ENCODE measurements at regions not wholly inside any gene's neighbourhood (a gene's known extent, or its start where the extent isn't known, plus 50 kb on each side); places are given as distances from the start of the nearest gene placed in this dataset.
"Not testable (repeated sequence)": the region's sequence is repeated elsewhere in the genome, so short reads cannot be mapped to it uniquely, and the experiment has no call there.

DNA sequence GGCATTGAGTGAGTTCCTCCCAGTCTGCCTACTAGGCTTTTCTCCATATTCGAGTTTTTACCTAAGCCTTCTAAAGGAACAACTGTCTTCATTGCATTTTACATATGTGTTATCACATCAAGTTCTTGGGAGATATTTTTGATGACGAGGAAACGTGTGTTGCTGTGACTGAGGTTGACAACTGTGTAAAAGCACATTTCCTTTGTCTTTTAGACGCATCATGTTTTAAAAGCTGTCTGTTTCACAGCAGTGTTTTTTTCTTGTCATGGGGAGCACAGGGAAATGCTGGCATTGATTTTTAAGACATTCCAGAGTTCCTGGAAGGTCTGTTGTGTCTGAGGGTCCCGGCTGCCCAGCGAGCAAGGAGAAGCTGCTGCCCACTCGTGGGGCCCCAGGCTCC is 381.8 kb downstream of the DCDC2C start:
- H3K36me3 Mint-ChIP-seq (ENCODE audit: insufficient read depth), result no peaks in the 10 kb centered on the region
- peaks cover 32% of the 10 kb centered on the region for H3K9me3 Mint-ChIP-seq
- no peak for DNase-seq (ENCODE audit: low spot score in 2 of 2)
- no peak for ATAC-seq (replicated peaks; ENCODE audit: extremely low read depth, poor library complexity, severe bottlenecking)
- H3K4me3 Mint-ChIP-seq, result no peak overlapping the region
- no peaks in the 10 kb centered on the region for H3K4me1 Mint-ChIP-seq
- H3K27ac Mint-ChIP-seq (ENCODE audit: low read depth), result no peak overlapping the region
- no peaks in the 10 kb centered on the region for H3K27me3 Mint-ChIP-seq

DNA sequence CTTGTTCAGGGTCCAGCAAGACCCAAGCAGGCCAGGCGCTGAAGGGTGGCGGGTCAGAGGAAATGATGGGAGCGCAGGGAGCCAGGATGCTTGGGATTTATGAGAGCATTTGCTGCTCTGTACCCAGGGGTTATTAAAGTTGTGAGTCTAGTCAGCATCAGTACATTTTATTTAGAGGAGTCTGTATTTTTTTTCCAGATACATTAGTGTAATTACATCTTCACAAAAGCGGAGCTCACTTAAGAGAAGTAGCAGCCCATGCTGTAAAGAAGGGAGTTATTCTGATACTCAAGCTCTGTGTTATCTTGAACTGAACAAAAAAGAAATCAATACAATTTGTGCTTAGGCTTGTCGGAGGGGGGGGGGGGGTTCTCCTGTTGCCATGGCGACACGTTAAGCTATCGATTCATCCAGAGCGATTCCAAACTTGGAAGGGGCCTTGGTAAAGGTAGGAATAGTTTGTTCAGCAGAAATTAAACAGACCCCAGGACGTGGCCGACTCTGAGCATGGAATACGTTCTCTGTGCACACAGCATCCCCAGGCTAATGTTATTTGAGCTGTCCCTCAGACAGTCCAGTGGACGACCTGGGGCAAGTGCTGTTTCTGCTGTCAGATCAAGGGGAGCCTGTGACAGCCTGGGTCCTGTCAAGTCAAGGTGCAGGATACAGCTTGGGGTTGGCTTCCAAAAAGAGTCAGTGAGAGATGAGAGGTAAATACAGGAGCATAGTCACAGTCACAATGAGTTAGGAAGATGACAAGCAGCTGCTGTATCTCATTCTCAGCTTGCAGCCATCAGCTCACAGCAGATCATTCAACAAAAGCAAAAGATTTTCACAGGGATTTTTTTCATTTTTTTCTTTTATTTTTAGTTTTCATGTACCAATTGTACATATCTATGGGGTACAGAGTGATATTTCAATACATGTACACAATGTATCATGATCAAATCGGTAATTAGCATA is 387.6 kb downstream of the DCDC2C start:
- DNase-seq (ENCODE audit: low spot score in 2 of 2) (no peak), ATAC-seq (replicated peaks; ENCODE audit: extremely low read depth, poor library complexity, severe bottlenecking) (no peak)
- Mint-ChIP-seq H3K9me3 (peaks cover 18% of the 10 kb centered on the region), H3K36me3 (ENCODE audit: insufficient read depth) (no peaks in the 10 kb centered on the region), H3K4me1 (no peaks in the 10 kb centered on the region), H3K27me3 (no peaks in the 10 kb centered on the region), H3K27ac (ENCODE audit: low read depth) (no peak overlapping the region), H3K4me3 (no peak overlapping the region)

DNA sequence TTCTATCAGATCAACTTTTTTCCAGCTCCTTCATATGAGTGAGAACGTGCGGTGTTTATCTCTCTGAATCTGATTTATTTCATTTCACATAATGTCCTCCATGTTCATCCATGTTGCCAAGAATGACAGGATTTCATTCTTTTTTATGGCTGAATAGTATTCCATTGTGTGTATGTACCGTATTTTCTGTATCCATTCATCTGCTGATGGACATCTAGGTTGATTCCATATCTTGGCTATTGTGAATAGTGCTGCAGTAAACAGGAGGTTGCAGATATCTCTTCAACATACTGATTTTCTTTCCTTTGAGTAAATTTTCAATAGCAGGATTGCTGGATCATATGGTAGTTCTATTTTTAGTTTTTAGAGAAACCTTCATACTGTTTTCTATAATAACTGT is 388.5 kb downstream of the DCDC2C start:
- Mint-ChIP-seq H3K36me3 (ENCODE audit: insufficient read depth) (no peaks in the 10 kb centered on the region), H3K4me3 (no peak overlapping the region), H3K27me3 (no peaks in the 10 kb centered on the region), H3K27ac (ENCODE audit: low read depth) (no peak overlapping the region), H3K4me1 (no peaks in the 10 kb centered on the region), H3K9me3 (peaks cover 22% of the 10 kb centered on the region)
- DNase-seq (ENCODE audit: low spot score in 2 of 2) (no peak), ATAC-seq (replicated peaks; ENCODE audit: extremely low read depth, poor library complexity, severe bottlenecking) (no peak)

DNA sequence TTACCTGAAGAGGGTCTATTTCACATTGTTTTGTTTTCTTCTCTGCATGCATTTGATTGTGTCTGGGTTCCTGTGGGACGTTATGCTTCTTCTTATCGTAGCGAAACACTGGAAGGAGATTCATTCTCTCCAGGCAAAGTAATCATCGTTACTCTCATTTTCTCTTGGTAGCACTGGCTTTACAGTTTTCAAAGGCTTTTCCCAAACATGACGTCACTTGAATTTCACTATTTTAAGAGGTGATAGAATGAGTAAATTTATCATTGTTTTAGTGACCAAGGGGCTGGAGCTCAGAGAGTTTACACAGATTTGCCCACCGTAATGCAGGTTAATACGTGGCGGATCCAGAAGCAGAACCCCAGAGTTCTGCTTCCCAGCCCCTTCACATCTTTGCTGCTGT is 391.4 kb downstream of the DCDC2C start:
- DNase-seq (ENCODE audit: low spot score in 2 of 2) (no peak), ATAC-seq (replicated peaks; ENCODE audit: extremely low read depth, poor library complexity, severe bottlenecking) (no peak)
- Mint-ChIP-seq H3K4me1 (no peaks in the 10 kb centered on the region), H3K27me3 (no peaks in the 10 kb centered on the region), H3K36me3 (ENCODE audit: insufficient read depth) (no peaks in the 10 kb centered on the region), H3K9me3 (peaks cover 13% of the 10 kb centered on the region), H3K4me3 (no peak overlapping the region), H3K27ac (ENCODE audit: low read depth) (no peak overlapping the region)

DNA sequence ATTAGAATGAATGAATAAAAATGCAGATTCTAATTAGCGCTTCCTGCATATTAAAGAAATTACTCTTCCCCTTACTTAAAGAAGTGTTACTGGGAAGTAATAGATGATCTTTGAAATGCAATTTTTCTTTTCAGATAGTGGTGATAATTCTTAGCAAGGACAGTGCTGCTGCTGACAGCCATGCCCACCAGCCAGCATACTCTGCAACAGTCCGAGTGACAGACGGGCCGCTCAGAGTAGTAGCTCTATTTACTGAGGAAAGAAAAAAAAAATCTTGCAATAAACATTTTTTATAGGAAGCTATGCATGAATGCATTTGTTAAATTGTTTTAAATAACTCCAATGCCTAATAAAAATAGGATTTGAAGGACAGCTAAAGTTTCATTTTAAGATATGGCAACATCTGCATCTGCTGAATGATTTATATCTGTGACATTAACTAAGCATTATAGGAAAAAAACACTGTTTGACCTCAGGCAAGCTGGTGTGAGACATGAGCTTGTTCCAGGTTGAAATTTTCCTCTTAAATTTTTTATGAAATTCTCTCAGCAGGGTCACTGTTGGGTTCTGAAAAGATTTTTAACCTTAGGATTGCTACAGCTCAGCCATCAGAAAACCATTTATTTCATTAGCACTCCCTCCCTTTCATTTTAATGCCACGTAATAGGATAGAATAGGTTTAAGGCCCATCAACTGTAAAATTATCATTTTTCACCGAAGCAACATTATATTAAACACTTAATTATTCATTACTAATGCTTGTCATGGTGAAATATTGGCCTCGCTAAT is 393.8 kb downstream of the DCDC2C start:
- ATAC-seq (replicated peaks; ENCODE audit: extremely low read depth, poor library complexity, severe bottlenecking) (no peak), DNase-seq (ENCODE audit: low spot score in 2 of 2) (no peak)
- peaks cover 1% of the 10 kb centered on the region for H3K36me3 Mint-ChIP-seq (ENCODE audit: insufficient read depth)
- H3K9me3 Mint-ChIP-seq, result peaks cover 13% of the 10 kb centered on the region
- H3K4me1 Mint-ChIP-seq, result no peaks in the 10 kb centered on the region
- no peaks in the 10 kb centered on the region for H3K27me3 Mint-ChIP-seq
- H3K27ac Mint-ChIP-seq (ENCODE audit: low read depth), result no peak overlapping the region
- H3K4me3 Mint-ChIP-seq, result no peak overlapping the region

DNA sequence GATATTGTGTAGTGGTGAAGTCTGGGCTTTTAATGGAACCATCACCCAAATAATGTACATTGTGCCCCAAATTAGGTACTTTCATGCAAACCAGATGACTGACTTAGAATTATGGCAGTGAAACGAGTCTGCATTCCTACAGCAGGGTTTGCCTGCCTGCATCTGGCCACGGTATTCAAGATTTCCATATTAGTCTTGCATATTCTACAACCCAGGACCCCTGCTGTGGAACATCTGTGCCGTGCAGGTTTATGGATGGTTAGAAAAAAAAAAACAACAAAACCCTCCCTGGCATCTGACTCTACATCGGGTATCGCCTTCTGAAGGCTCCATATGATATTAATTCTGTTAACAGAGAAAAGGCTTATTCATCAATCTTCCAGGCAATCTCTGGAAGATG is 394.8 kb downstream of the DCDC2C start:
- no peaks in the 10 kb centered on the region for H3K4me1 Mint-ChIP-seq
- no peak overlapping the region for H3K4me3 Mint-ChIP-seq
- DNase-seq (ENCODE audit: low spot score in 2 of 2) (no peak), ATAC-seq (replicated peaks; ENCODE audit: extremely low read depth, poor library complexity, severe bottlenecking) (no peak)
- H3K27ac Mint-ChIP-seq (ENCODE audit: low read depth), result no peak overlapping the region
- no peaks in the 10 kb centered on the region for H3K27me3 Mint-ChIP-seq
- peaks cover 2% of the 10 kb centered on the region for H3K36me3 Mint-ChIP-seq (ENCODE audit: insufficient read depth)
- peaks cover 13% of the 10 kb centered on the region for H3K9me3 Mint-ChIP-seq

DNA sequence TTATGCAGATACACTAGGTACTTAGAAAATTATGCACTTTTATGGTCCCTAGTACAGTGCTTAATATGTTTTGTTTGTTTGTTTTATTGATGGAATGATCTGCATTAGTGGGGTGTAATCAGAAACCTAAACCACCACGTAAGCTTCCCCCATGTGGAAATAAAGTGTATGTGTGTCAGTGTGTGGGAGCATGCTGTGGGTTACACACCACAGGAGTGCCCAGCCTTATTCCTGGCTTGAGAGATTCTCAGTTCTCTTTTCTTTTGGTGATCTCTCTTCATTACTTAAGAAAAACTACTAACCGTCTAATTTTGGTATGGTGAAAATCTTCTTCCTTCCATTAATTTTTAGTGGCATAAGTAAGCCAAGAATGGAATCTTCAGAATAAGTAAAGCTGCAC is 398.6 kb downstream of the DCDC2C start:
- peaks cover 2% of the 10 kb centered on the region for H3K36me3 Mint-ChIP-seq (ENCODE audit: insufficient read depth)
- no peak overlapping the region for H3K27ac Mint-ChIP-seq (ENCODE audit: low read depth)
- no peaks in the 10 kb centered on the region for H3K27me3 Mint-ChIP-seq
- no peaks in the 10 kb centered on the region for H3K4me1 Mint-ChIP-seq
- ATAC-seq (replicated peaks; ENCODE audit: extremely low read depth, poor library complexity, severe bottlenecking) (no peak), DNase-seq (ENCODE audit: low spot score in 2 of 2) (no peak)
- peaks cover 8% of the 10 kb centered on the region for H3K9me3 Mint-ChIP-seq
- no peak overlapping the region for H3K4me3 Mint-ChIP-seq

DNA sequence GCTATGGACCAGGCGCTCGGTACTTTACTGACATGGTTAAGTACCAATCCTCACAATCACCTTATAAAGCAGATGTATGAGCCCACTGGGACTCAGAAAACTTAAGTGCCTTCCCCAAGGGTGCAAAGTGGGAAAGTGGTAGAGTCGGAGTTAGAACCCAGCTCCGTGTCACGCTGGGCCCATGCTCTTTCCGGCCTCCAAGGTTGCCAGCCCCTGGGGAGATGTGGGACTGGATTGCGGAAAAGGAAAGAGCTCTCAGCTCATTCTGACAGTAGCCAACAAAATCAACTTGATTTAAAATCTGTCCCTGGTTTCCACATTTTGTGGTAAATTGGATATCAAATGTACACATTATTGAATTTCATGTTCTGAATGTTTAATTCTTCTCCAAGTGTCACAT is 403.8 kb downstream of the DCDC2C start:
- Mint-ChIP-seq H3K4me1 (no peaks in the 10 kb centered on the region), H3K36me3 (ENCODE audit: insufficient read depth) (peaks cover under 1% of the 10 kb centered on the region), H3K4me3 (no peak overlapping the region), H3K27ac (ENCODE audit: low read depth) (no peak overlapping the region), H3K9me3 (peaks cover 11% of the 10 kb centered on the region), H3K27me3 (no peaks in the 10 kb centered on the region)
- ATAC-seq (replicated peaks; ENCODE audit: extremely low read depth, poor library complexity, severe bottlenecking) (no peak), DNase-seq (ENCODE audit: low spot score in 2 of 2) (no peak)

DNA sequence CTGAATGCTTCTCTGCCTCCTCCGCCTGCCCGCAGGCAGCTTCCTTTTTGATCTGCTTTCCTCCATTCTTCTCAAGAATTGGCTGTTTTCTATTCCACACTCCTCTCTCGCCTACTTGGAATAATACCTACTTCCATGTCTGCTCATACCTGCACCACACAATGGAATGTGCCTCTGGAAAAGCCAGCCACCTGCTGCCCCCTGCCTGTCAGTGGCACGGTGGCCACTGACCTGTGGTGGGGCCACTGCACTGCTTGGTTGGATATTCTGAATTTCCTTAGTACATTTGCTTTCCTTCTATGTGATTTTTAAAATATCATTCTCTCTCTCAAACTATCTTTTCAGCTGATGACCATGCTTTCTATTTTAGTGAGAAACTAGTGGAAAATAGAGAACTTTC is 406.9 kb downstream of the DCDC2C start:
- H3K9me3 Mint-ChIP-seq, result peaks cover 12% of the 10 kb centered on the region
- no peak overlapping the region for H3K27ac Mint-ChIP-seq (ENCODE audit: low read depth)
- H3K4me1 Mint-ChIP-seq, result no peaks in the 10 kb centered on the region
- no peaks in the 10 kb centered on the region for H3K36me3 Mint-ChIP-seq (ENCODE audit: insufficient read depth)
- H3K4me3 Mint-ChIP-seq, result no peak overlapping the region
- no peak for ATAC-seq (replicated peaks; ENCODE audit: extremely low read depth, poor library complexity, severe bottlenecking)
- no peaks in the 10 kb centered on the region for H3K27me3 Mint-ChIP-seq
- DNase-seq (ENCODE audit: low spot score in 2 of 2), result no peak

DNA sequence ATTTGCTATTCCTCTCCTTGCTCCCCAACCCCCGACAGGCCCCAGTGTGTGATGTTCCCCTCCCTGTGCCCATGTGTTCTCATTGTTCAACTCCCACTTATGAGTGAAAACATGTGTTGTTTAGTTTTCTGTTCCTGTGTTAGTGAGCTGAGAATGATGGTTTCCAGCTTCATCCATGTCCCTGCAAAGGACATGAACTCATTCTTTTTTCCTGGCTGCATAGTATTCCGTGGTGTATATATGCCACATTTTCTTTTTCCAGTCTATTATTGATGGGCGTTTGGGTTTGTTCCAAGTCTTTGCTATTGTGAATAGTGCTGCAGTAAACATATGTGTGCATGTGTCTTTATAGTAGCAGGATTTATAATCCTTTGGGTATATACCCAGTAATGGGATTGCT is 412.1 kb downstream of the DCDC2C start:
- DNase-seq (ENCODE audit: low spot score in 2 of 2); H3K27me3 Mint-ChIP-seq; H3K36me3 Mint-ChIP-seq (ENCODE audit: insufficient read depth); ATAC-seq (replicated peaks; ENCODE audit: extremely low read depth, poor library complexity, severe bottlenecking); H3K4me1 Mint-ChIP-seq; H3K4me3 Mint-ChIP-seq; H3K27ac Mint-ChIP-seq (ENCODE audit: low read depth): not testable (repeated sequence)
- H3K9me3 Mint-ChIP-seq, result peaks cover 36% of the 10 kb centered on the region

DNA sequence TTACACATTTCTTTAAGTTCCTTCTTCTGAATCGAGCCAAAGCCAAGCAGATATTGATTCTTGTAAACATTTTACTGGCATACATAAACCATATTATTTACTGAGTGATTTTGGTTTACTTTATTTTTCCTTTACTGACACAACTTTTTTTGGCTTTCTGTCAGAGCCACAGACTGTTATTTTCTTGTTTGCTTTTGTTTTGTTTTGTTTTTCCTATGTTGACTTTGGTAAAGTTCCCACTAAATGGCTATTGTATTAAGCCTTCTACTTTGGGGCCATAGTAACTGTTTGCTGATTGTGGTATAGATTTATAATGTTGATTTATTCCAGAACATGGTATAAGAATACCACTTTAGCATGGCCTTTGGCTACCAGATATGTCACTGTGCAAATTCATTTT is 419.4 kb downstream of the DCDC2C start:
- ATAC-seq (replicated peaks; ENCODE audit: extremely low read depth, poor library complexity, severe bottlenecking) (no peak), DNase-seq (ENCODE audit: low spot score in 2 of 2) (no peak)
- Mint-ChIP-seq H3K4me3 (no peak overlapping the region), H3K27me3 (no peaks in the 10 kb centered on the region), H3K36me3 (ENCODE audit: insufficient read depth) (no peaks in the 10 kb centered on the region), H3K9me3 (peaks cover 43% of the 10 kb centered on the region), H3K27ac (ENCODE audit: low read depth) (no peak overlapping the region), H3K4me1 (no peaks in the 10 kb centered on the region)

DNA sequence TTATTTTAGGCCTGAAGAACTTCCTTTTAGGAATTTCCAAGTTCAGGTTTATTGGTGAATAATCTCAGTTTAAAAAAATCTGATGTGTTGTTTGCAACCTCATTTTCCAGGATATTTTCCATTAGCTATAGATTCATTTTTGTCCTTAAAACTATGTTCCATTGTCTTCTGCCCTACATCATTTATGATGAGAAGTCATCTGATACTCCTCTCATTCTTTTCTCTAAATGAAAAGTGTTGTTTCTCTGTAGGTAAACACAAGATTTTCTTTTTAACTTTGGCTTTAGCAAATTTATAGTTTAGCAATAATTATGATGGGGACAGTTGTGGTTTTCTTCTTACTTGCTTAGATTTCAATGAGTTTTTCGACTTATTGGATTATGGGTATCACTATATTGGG is 427.3 kb downstream of the DCDC2C start:
- H3K4me1 Mint-ChIP-seq, result no peaks in the 10 kb centered on the region
- no peaks in the 10 kb centered on the region for H3K36me3 Mint-ChIP-seq (ENCODE audit: insufficient read depth)
- H3K27ac Mint-ChIP-seq (ENCODE audit: low read depth), result no peak overlapping the region
- ATAC-seq (replicated peaks; ENCODE audit: extremely low read depth, poor library complexity, severe bottlenecking), result no peak
- no peak for DNase-seq (ENCODE audit: low spot score in 2 of 2)
- H3K4me3 Mint-ChIP-seq, result no peak overlapping the region
- no peaks in the 10 kb centered on the region for H3K27me3 Mint-ChIP-seq
- peaks cover 29% of the 10 kb centered on the region for H3K9me3 Mint-ChIP-seq
